Neural cell (in vitro differentiated cells): ENCODE measurements at regions not wholly inside any gene's neighbourhood (a gene's known extent, or its start where the extent isn't known, plus 50 kb on each side); places are given as distances from the start of the nearest gene placed in this dataset.

Experiments
- EP300 ChIP-seq: fragments of 450-650 bp; conservative IDR thresholded peaks from 2 replicates; pipeline ENCODE4 v1.6.1; 2014; ENCODE audit warnings: antibody characterized with exemption, mild to moderate bottlenecking, moderate library complexity; ENCODE audit not compliant: poor library complexity, severe bottlenecking
- EZH2 ChIP-seq: fragments of 200-600, 300-800 bp; shearing (Covaris generic), sonication (generic); IDR thresholded peaks from 2 replicates; pipeline ENCODE4 v1.6.1; 2014; ENCODE audit warnings: antibody characterized with exemption, low read length, borderline replicate concordance, mild to moderate bottlenecking; ENCODE audit not compliant: insufficient read depth, poor library complexity, severe bottlenecking
- MXI1 ChIP-seq: fragments of 450-650 bp; conservative IDR thresholded peaks from 2 replicates; pipeline ENCODE4 v1.6.1; 2014; ENCODE audit warnings: antibody characterized with exemption, mild to moderate bottlenecking; ENCODE audit not compliant: poor library complexity, severe bottlenecking
- RAD21 ChIP-seq: fragments of 450-650 bp; conservative IDR thresholded peaks from 2 replicates; pipeline ENCODE4 v1.6.1; 2014; ENCODE audit warnings: antibody characterized with exemption, mild to moderate bottlenecking, moderate library complexity
- SMC3 ChIP-seq: fragments of 450-650 bp; conservative IDR thresholded peaks from 2 replicates; pipeline ENCODE4 v1.6.1; 2014; ENCODE audit warnings: antibody characterized with exemption, mild to moderate bottlenecking, moderate library complexity; ENCODE audit not compliant: poor library complexity
- TF ChIP-seq, protein P1 (sequence below): fragments of 450-650 bp; IDR thresholded peaks from 2 replicates; pipeline ENCODE4 v1.5.1; 2014; ENCODE audit warnings: antibody characterized with exemption, mild to moderate bottlenecking, moderate library complexity; ENCODE audit not compliant: poor library complexity, severe bottlenecking

DNA sequence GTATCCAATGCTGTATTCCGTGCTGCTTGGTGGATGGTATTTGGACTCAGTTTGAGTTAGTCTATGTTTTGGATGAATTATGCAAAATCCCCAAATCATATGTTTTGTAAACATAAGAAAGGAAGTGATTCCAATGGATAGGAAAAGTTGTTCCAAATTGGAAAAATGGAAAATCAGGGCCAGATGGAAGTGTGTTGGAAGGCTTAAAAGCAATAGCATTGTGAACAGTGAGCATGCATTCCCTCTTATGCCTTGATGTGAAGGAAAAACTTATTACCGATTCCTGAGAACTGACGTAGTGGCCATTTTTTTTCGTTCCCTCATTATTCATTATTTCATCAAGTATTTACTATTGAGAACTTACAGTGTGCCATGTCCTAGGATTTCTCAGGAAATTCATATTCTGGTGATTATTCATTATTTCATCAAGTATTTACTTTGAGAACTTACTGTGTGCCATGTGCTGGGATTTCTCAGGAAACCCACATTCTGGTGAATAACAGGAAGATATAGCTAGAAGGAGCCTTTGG lies 144.1 kb upstream of the TPRG1 start:
- TF ChIP-seq, protein P1, sequence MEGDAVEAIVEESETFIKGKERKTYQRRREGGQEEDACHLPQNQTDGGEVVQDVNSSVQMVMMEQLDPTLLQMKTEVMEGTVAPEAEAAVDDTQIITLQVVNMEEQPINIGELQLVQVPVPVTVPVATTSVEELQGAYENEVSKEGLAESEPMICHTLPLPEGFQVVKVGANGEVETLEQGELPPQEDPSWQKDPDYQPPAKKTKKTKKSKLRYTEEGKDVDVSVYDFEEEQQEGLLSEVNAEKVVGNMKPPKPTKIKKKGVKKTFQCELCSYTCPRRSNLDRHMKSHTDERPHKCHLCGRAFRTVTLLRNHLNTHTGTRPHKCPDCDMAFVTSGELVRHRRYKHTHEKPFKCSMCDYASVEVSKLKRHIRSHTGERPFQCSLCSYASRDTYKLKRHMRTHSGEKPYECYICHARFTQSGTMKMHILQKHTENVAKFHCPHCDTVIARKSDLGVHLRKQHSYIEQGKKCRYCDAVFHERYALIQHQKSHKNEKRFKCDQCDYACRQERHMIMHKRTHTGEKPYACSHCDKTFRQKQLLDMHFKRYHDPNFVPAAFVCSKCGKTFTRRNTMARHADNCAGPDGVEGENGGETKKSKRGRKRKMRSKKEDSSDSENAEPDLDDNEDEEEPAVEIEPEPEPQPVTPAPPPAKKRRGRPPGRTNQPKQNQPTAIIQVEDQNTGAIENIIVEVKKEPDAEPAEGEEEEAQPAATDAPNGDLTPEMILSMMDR: no peak
- TF ChIP-seq RAD21 (no peak), MXI1 (no peak), EZH2 (no peak), EP300 (no peak), SMC3 (no peak)
